DMS79 treated with DMSO at 0.1 percent for 48 hours (cell line): ENCODE measurements at regions not wholly inside any gene's neighbourhood (a gene's known extent, or its start where the extent isn't known, plus 50 kb on each side); places are given as distances from the start of the nearest gene placed in this dataset.
"Not testable (repeated sequence)": the region's sequence is repeated elsewhere in the genome, so short reads cannot be mapped to it uniquely, and the experiment has no call there.

Source experiments
- DNase-seq: peaks from one replicate; lab custom pipeline; 2025; lab: John Stamatoyannopoulos, UW

DNA sequence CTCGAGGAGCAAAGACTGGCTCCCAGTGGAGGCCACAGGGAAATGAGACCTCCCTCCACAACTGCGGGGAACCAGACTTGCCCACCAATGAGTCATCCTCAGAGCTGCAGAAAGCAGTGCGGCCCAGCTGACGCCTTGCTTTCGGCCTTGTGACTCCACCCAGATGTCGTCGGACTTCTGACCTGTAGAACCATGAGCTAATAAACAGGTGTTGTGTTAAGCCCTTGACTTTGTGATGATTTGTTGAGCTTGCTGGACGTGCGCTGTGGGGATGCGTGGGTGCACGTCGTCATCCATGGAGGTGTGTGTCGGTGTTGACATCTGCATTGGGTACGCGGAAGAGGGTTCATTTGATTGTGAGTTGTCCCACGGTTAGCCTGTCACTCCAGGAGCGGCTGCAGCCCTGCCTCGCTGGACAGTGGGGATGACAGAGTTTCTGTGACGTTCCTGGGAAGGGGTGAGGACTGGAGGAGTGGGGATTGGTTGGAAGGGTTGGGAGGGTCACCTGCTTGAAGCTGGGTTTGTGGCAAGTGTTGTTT is 154.1 kb downstream of the SH3BP4 start:
- no peak for DNase-seq

DNA sequence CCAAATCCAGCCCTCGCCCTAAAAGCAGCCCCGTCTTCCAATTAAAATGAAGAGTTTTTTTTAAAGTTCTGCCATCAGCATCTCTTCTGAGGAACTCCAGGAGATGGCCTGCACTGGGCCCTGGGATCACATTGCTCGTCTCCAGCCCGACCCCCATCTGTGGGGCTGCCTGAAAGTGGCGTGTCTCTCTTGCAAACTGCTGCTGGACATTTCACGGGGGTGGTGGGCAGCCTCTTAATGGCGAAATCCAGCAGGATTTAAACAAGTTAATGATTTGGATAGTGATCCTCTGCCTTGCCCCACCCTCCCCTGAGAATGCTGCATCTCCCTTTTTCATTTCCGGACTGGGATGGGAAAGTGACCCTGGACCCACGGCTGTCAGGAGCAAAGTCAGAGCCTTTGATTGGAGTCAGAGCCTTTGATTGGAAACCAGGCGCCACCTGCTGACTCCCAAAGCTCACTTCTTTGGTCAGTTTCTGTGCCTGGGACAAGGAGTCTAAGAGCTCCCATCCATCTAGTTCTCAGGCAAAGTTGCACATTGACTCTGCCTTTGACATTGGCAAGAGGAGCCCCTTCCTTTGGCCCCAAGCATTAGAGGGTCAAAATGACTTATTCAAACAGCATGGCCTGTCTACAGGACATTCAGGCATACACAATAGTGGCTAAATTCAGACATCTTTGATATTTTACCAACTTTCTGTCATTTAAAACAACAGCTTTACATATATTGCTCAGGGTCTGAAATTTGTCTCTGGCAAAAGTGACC is 155.2 kb downstream of the SH3BP4 start:
- DNase-seq, result peak; percentile 58

DNA sequence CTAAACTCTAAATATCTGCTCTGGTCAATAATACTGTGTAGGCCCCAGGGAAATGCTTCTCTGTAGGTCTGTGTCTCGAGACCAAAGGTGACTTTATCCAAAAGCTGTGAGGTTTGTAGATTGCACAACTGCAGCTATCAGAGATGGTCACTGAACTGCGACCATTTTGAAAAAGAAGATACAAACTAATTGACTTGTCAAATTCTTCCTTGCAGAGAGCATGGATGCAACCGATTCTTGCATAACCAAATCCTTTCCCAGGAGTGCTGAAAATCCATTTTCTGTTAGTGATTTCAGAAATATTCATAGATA is 155.8 kb downstream of the SH3BP4 start:
- DNase-seq, result no peak

DNA sequence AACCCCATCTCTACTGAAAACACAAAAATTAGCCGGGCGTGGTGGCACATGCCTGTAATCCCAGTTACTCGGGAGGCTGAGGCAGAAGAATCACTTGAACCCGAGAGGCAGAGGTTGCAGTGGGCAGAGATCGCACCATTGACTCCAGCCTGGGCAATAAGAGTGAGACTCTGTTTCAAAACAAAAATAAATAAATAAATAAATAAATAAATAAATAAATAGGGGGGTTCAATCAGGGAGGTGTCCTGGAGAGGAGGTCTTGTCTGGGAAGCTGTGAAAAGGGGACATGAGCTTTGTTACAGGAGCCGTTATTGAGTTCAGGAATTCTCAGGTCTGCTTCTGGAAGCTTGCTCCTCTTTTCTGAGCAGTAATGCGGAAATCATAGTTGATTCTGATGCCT is 157.7 kb downstream of the SH3BP4 start:
- not testable (repeated sequence) for DNase-seq

DNA sequence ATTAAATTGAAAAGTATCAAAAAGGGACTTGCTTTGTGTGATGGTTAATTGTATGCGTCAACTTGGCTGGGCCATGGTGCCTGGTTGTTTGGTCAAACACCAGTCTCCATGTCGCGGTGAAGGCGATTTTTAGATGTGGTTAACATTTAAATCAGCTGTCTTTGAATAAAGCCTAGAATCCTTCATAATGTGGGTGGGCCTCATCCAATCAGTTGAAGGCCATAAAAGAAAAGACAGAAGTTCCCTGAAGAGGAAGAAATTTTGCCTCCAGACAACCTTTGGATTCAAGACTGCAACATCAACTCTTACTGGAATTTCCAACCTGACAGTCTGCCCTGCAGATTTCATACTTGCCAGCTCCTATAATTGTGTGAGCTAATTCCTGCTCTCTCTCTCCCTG is 160.5 kb downstream of the SH3BP4 start:
- DNase-seq, result no peak

DNA sequence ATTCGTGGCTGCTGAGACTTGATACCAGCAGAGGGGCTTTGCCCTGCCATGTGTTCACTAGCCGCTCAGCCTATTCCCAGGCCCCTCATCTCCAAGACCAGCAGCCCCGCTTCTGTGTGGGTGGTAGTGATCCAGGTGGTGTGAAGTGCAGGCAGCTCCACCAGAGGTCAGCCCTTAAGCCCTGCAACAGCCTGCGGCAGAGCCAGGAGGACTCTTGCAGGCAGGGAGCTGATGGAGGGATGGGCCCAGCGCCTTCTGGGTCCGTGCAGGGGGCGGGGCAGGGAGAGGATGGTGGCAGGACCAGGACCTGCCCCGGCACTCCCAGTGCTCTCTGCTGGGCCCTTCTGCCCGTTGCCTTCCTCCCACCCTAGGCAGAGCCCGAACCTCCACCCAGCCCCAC is 162.0 kb downstream of the SH3BP4 start:
- DNase-seq, result no peak

DNA sequence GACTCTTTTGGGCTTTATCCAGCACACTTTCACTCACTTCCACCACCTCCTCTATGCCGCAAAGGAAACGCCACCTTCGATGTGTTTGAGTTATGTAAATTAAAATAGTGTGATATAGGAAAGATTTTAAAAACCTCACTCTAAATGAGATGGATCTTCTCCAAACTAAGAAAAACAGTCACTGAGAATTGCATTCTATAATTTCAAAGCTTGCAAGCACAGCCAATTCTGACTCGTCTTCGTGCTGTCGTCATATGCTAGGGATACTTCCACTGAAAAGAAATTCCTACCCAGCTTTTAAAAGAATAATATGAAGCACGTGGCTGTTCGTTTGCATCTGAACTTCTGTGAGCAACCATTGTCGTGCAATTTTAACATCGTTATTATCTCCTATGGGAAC is 162.5 kb downstream of the SH3BP4 start:
- DNase-seq, result no peak

DNA sequence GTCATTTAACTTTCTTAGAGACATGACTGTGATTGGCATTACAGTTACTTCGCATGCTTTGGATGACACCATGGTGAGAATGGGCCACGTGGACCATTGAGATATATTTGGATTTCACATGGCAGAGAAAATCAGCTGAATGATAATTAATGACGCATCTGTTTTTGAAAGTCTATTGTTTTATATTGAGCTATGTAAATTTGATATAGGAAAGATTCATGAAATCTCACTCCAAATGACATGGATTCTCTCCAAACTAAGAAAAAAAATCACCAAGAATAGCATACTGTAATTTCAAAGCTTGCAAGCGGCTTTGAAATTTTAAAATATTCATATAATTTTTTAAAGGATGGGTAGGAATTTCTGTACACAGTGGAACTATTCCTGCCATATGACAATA is 163.7 kb downstream of the SH3BP4 start:
- no peak for DNase-seq

DNA sequence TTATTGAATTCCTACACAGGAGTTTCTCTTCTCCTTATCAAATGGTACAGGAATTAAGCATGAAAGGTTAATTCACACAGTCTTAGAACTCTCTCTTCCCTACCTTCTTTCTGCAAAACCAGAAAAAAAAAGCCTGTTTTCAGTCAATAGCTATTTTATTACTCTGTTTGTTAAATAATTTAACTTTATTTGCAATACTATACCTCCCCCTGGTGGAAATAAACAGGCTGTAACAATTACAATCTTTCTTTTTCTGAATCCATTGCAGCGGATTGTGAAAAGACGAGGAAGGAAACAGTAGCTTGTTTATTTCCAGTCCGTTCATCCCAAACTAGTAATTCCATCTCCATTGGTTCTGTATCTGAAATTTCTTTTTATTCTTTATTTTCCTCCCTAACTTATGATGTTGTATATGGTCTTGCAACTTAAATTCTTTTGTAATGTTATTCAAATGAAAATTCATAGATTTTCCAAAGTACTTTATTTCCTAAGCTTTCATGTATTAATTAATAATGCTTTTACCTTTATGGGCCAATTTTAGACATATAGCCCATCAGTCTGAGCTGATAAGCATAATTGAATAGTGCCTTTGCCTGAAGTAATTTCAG is 165.2 kb downstream of the SH3BP4 start:
- peak; percentile 63 for DNase-seq

DNA sequence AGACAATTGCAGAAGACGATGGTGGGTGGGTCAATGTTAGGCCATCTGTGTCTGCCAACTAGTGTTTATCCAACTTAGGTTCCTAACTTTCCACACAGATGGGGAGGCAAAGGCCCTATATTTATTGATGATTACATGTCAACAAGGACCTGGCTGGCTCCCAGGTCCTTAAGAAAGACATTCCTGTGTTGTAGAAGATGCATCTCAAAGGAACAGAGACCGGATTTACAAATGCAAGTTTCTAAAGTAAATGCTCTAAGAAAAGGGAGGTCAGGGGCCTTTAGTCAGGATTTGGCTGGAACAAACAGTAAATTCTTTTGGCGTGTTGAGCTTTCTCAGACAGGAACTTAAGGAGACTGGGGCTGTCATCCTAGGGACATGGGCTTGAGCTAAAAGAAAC is 175.0 kb downstream of the SH3BP4 start:
- no peak for DNase-seq

DNA sequence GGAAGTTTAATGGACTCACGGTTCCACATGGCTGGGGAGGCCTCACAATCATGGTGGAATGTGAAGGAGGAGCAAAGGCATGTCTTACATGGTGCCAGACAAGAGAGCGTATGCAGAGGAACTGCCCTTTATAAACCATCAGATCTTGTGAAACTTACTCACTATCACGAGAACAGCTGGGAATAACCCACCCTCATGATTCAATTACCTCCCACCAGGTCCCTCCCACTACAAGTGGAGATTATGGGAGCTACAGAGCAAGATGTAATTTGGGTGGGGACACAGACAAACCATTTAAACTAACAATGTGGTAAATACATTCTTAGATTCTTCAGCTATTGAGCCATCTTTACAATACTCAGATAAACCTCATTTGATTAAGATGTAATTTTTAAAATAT is 176.1 kb downstream of the SH3BP4 start:
- no peak for DNase-seq

DNA sequence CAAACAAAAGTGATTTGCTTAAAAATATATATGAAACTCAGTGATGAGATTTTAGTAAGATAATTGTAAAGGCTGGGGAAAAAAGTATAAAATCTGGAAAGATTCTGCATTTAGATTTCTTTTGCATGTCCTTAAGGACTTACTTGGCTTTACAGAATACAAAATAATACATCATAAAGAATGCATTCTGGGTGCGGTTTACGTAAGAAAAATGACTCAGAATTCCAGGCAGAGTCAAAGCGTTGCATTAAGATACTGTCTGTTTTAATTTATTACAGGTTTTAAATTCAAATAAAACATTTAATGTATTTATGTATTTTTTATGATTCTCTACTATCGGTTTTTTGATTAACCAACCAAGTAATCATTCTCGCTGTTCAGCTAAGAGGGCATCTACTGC is 178.0 kb downstream of the SH3BP4 start:
- no peak for DNase-seq

DNA sequence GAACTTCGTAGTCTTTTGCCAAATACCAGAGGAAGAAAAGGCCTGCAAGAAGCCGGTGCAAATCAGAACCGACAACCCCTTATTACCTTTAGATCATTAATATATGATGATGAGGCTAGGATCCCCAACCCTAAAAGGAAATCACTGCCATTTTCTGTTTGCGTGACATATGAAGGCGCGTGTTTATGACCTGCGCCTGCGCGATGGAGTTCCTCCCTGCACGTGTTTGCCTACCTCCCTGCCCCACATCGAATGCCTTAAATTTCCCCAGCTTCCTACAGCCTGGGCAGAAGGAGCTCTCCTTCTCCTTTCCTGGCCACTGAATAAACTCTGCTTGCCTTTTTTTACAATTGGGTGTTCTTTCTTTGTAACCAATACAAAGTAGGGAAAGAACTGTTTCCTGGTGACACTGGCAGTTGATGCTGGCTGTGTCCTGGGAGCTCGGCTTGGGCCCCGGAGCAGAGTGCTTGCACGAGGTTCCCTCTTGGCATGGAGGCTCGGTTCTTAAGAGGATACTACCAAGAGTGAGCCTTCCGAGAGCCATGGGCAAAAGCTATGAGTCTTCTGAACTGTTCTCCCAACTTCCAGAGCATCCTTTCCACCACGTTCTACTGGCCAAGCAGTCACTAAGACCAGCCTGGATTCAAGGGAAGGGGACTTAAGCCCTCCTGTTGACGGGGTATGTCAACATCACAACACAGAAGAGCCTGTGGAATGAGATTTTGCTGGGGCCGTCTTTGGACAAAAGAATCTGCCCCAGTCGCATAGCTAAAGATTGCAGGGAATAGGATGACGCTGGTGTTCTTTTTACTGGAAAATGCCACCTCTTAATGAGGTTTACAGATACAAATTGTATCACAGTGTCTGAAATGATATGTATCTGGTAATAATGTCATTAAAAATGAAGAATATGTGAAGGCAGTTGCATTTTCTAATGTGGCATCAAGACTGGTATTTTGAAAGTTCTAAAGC is 179.8 kb downstream of the SH3BP4 start:
- DNase-seq, result no peak

DNA sequence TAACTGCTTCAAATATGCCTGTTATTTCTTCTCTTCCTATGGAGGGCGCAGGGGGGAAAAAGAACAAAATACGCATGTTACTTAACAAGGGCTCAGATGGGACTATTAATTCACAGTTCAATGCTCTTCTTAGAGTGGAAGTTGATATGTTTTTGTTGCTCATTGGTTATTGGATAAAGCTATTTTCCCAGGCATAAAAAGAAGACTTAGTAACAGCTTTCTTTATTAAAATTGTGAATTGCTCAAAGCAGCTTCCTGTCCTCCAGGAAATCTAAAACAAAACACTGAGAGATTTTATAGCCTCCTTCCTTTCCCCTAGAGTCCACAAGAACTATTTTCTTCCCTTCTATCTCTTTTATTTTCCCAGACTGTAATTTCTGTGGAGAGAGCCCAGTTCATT is 180.8 kb downstream of the SH3BP4 start:
- no peak for DNase-seq

DNA sequence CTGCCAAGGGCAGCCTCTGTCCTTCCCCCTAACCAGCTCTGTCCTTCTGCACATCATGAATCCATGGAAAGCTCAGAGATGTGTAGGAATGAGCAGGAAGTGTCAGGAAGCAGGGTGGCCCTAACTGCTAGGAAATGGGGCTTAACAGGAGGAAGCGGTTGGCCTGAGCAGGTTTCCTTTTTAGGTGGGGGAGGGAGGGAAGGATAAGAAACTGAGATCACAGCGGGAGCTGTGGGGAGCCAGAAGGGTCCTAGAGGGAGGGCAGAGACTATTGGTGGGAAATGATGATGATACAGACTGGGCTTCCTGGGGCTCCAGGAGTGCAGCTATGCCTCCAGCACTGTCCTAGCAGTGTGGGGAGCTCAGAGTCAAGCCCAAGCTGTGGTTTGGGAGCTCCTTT is 182.0 kb downstream of the SH3BP4 start:
- no peak for DNase-seq

DNA sequence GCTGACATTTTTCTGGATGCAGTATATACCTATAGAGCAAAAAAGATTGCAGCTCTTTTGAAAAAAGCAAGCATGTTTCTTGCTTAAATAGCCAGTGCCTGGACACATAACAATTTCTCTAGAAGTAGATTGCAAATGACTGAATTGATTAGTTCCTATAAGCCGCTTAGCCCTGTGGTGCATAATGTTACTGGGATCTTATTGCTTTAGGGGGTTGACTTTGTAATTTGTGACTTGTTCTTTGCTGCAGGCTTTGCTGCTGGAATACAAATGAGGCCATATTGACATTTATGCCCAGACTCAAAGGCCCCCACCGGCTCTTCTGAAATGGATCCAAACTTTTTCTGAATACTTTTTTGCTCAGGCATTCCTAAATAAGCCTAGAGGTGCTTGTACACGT is 182.6 kb downstream of the SH3BP4 start:
- DNase-seq, result no peak

DNA sequence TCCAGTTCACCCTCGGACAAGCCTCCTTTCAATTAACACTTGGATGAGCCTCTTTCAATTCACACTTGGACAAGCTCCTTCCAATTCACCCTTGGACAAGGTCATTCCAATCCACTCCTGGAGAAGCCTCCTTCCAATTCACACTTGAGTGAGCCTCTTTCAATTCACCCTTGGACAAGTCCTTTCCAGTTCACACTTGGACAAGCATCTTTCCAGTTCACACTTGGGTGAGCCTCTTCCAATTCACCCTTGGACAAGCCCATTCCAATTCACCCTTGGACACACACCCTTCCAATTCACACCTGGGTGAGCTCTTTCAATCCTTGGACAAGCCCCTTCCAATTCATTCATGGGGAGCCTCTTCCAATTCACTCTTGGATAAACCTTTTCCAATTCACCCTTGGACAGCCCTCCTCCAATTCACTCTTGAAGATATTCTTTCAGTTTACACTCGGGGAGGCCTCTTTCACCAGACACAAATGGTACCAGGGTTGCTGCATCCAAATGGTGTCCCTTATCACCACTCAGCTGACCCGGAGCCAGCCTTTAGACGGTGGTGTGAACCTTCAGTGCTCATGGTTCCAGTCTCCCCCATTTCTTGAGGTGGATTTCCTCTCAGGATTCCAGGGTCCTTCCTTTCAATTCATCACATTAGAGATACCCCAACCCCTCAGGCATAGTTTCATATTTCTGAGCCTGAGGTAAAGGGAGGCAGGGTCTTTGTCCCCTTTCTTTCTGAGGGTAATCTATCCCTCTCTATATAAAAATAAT is 183.6 kb downstream of the SH3BP4 start:
- no peak for DNase-seq

DNA sequence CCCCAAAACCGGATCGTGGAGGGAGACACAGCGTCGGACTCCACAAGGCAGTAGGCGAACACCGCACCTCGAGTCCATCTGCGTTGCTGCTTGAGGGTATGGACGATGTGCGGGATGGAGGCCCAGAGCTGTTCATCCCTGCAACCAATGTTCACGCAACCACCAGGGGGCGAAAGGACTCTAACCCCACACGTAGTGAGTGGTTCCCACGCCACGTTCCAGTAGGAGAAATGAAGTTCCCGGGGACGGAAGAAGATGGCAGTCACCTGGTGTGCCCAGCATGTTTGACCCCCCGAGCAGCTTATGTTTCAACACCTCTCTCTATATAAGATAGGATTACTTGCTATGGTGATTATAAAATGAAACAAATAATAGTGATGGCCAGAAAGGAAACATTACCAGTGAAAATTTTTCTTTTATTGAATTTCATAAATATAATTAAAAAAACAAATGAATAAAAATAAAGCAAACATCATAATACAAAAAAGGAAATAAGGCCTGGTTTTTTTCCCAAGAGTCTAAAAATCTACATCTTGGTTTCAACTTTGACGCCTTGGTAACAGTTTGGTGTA is 184.3 kb downstream of the SH3BP4 start:
- DNase-seq, result no peak

DNA sequence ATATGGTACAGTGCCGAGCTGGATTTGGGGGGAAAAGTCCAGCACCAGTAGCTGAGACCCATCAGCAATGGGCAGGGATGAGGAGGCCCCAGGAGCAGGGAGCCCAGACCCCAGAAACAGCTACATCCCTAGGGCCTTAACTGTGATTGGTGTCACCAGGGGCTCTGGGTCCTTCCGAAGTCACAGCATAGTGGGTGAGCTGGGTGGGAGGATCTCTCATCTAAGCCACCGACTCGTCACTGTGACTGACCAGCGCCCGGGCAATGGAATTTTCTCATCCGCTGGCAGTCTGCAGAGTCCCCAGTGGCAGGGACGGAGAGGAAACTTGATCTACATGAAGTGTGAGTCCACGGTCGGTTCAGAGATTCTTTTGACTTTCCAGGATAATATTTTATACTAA is 186.5 kb downstream of the SH3BP4 start:
- no peak for DNase-seq

DNA sequence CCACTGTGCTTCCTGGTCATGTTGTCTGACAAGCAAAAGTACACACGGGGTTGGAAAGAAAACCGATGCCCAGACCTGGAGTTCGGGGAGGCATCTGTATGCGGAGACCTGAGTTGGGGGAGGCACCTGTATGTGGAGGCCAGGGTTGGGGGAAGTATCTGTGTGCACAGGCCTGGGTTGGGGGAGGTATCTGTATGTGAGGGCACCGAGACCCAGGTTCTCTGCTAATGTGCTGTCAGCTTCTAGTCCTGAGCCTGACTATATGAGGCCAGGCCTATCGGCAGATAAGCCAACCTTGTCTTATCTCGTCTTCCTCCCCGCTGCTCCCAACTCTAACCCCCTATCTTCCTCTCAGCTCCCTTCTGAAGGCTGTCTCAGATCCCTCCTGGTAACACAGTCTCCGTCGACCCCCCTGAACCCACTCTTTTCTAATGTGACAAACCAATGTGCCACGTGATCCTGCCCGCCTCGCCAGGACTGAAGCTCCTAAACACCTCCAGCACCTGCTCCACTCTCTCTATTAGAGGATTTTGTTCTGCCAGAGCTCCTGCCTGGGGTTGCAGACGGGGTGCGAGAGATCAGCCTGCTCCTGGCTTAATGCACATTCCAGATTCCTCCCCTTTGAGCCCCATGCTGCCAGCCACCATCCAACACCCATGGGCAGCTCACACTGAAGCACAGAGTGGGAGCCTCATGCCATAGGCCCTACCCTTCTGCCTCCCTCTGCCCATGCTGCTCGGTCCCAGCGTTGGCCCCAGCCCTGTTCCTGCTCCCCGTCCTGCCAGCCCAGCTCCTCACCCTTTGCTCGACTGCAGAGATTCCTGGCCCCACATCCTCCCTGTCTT is 188.4 kb downstream of the SH3BP4 start:
- DNase-seq, result no peak

DNA sequence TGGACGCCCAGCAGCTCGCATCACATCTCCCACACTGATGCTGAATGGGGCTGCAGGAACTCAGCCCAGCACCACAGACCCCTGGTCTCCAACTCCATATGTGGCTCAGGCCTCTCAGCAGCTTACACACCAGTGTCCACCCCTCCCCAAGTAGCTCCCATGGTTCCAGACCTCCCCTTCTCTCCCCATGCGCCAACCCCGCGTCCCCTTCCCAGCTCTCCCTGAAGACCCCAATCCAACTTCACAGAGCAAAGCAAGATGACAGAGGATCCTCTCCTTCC is 188.9 kb downstream of the SH3BP4 start:
- no peak for DNase-seq
